GM12875 (cell line): ENCODE measurements at regions not wholly inside any gene's neighbourhood (a gene's known extent, or its start where the extent isn't known, plus 50 kb on each side); places are given as distances from the start of the nearest gene placed in this dataset.

Experiments
- H3K4me3 ChIP-seq: one replicate; pipeline ENCODE4 v1.5.1; 2011; ENCODE audit warnings: low read depth, low read length, control low read depth
- CTCF ChIP-seq: IDR thresholded peaks from 2 replicates; pipeline ENCODE4 v1.5.1; 2011; ENCODE audit warnings: low read depth, mild to moderate bottlenecking, control low read depth, inconsistent platforms, low read length, moderate library complexity, borderline replicate concordance; ENCODE audit not compliant: insufficient read depth

DNA sequence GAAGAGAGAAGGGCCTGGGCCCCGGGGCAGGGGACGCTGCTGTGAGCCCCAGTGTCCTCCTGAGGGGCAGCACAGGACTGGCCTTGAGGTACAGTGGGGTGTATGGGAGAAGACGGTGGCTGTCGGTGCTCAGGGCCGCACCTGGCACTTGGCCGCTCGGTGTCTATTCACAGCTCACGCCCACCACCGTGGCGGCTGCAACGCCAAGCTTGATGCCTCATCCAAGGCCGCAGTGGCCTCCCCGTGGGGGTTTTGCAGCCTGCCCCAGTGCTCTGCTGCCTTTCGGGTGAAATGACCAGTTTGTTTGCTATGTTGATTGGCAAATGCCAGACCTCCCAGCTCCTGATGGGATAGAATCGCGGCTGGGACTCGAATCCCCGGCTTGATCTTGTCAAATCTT is 79.5 kb upstream of the SLCO4A1 start:
- no peak overlapping the region for H3K4me3 ChIP-seq
- no peak for TF ChIP-seq CTCF

DNA sequence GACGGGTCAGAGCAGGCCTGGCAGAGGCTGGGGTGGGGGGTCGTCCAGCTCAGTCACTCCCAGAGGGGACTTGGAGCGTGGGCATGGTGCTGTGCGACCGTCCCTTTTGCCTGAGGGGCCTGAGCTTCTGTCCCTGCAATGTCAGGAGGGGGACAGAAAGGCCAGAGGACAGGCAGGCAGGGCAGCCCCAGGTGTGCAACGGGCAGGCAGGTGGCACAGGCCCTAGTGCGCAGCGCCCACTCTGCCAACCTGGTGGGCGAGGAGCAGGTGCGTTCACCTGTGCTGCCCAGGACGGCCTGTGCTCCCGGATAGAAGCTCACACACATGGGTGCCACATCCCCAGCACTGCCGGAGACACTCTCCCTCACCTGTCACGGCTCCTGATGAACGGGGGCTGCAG is 78.7 kb upstream of the SLCO4A1 start:
- H3K4me3 ChIP-seq, result no peak overlapping the region
- TF ChIP-seq CTCF, result no peak

- H3K4me3 ChIP-seq, result no peak overlapping the region
- TF ChIP-seq CTCF, result no peak
Measured at GRCh38 chr20:62564456-62565245, 77.7 kb upstream of the SLCO4A1 start.

DNA sequence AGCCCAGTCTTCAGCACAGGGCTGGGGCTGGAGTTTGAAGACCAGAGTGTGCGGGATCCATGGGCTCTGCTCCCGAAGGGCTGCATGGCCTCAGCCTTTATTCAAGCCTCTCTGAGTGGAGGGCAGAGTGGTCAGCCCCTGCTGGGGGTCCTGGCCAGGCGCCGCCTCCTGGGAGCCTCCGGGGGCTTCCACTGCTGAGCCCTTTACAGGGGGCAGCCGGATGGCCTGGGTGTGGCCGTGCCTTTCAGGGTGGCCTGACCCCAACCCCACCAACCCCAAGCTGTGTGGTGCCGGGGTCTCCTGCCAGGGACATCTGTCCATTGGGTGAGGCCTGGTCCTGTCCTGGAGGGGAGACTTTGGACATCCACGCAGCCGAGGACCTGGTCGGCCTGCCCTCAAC is 76.0 kb upstream of the SLCO4A1 start:
- TF ChIP-seq CTCF, result no peak
- no peak overlapping the region for H3K4me3 ChIP-seq

DNA sequence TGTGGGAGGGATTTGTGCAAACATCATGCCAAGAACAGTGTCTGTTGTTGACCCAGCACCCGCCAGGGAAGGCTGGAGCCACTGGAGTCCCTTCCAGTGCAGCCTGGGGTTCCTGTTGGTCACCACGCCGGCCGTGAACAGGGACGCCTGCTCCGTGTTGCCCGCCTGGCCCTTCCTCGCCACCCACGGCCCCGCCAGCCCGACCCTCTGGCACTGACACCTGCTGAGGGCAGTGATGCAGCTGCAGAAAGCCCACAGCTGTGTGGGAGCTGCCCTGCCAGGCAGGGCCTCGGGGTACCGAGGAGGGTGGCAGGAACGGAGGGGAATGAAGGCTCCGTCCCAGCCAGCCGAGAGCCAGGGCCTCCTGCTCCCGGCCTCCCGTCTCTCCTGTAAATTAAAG is 75.5 kb upstream of the SLCO4A1 start:
- H3K4me3 ChIP-seq, result no peak overlapping the region
- TF ChIP-seq CTCF, result no peak

DNA sequence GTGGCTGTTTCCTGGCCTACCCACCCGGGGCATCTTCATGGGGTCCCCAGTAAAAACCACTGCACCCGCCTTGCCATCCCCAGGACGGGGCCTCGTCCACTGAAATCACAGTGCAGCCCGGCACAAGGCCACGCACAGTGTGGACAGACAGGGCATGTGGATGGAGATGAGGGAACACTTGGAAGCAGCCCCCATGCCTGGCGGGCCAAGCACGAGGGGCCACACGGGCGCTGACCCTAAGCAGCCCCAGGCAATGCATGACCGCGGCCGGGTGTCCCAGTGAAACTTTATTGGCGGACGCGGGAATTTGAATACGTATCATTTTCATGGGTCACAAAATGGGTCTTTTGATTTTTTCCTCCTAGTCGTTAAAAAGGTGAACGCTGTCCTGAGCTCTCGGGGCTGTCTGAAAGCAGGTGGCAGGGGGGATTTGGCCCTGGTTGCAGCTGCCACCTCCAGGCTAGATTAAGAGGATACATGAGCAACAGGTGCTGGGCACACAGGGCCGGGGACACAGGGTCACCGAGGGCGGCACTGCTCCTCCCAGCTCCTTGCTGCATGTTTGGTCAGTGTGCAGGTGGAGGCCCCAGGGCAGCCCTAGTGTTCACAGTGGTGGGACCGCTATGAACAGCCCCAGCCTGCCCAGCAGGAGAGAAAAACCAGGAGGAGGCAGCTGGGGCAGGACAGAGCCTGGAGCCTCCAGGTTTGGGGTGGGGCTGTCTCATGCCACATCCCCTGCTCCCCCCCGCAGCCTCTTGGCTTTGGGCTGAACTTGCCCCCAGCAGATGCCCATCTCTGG is 74.9 kb upstream of the SLCO4A1 start:
- no peak overlapping the region for H3K4me3 ChIP-seq
- TF ChIP-seq CTCF, result no peak

GRCh38 chr20:62568045-62568389 is 74.3 kb upstream of the SLCO4A1 start:
- no peak overlapping the region for H3K4me3 ChIP-seq
- no peak for TF ChIP-seq CTCF
